Motor neuron (in vitro differentiated cells): ENCODE measurements at regions not wholly inside any gene's neighbourhood (a gene's known extent, or its start where the extent isn't known, plus 50 kb on each side); places are given as distances from the start of the nearest gene placed in this dataset.

ENCODE experiments used
- ATAC-seq, 8 experiments: fragments of 200-7000 bp; cut with Tn5 transposase; replicated peaks in 6 of 8; 2 replicates each; pipeline ENCODE4 v1.8.0; 2021; ENCODE audit warnings: mild to moderate bottlenecking in 8 of 8, moderate library complexity in 8 of 8
- H3K27ac ChIP-seq, 2 donors: fragments of 250-450 bp; sonication (Bioruptor Pico); 2 replicates each; pipeline ENCODE4 v1.9.0; 2021; ENCODE audit warnings: antibody characterized with exemption in 2 of 2, mild to moderate bottlenecking in 2 of 2, moderate library complexity in 1 of 2
- H3K4me1 ChIP-seq, 2 donors: fragments of 250-450 bp; sonication (Bioruptor Pico); replicated peaks in 1 of 2; 2 replicates each; pipeline ENCODE4 v1.6.1; 2021; ENCODE audit warnings: antibody characterized with exemption in 2 of 2, mild to moderate bottlenecking in 2 of 2, moderate library complexity in 1 of 2
- H3K4me3 ChIP-seq, 5 donors: fragments of 250-450 bp; sonication (Bioruptor Pico); 2 replicates each; pipeline ENCODE4 v1.9.0; 2021; ENCODE audit warnings: antibody characterized with exemption in 5 of 5, mild to moderate bottlenecking in 5 of 5, moderate library complexity in 4 of 5
- WGBS, 10 experiments: fragments of 450-650 bp; shearing (Covaris generic); methylation state at CpG; one replicate each; pipeline ENCODE4 v1.0.0; 2022; 5-methylcytosine and 5-hydroxymethylcytosine counted together
- in situ Hi-C, 9 experiments: fragments of 400-800 bp; cut with MboI; loops; one replicate each; pipeline ENCODE4 v1.15.0; 2021; ENCODE audit warnings: low sequenced_read_pairs in 9 of 9, low pct_unique_long_range_greater_than_20kb in 2 of 9; ENCODE audit not compliant: unreplicated experiment in 9 of 9

DNA sequence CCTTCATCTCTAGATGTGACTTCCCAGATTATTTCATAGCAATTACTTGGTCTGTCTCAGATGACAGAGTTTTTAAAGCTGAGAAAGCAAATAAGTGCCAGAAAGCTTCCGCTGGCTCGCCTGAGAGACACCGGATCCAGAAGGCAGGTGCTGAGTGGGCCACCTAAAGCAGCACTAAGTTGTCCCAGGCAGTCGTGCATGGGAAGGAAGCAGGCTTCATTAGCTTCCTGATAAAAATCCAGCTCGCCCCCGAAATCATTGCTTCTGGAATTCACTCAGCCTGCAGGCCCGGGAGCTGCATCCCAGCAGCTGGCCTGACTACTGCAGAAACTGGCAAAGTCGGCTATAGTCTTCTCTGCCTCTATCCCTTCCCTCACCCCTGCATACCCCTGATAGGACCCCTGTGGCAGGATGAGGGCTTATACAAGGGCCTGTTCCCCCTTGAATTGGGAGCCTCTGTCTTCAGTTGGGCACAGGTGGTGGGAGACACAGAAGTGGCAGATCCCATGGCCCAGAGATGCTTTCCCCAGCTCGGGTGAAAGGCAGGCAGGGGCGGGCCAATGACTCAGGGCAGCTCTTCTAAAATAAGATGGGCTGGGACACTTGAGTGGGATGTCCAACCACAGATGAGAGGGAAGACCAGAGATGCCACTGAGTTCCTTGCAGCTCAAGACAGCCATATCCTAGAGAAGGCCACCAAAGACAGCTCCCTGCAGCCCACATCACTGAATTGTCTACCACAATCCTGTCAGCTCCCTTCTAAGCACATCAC, 262.4 kb upstream of the PKDCC start:
- in situ Hi-C loops = loop anchor here in 8 of 9 experiments (25.0 kb wide), 2 partner anchors 373 to 1873 kb away; no protein-coding TSS in a partner anchor
- H3K4me3 ChIP-seq = no peak overlapping the region
- no peak for ATAC-seq
- H3K27ac ChIP-seq = no peak overlapping the region
- 39 to 93% (median 74%) methylated on average over 4 to 7 of the region's 10 CpGs; no CpG with 5 or more reads in 6 of the 10 experiments for WGBS, 10 experiments
- H3K4me1 ChIP-seq = no peaks in the 10 kb centered on the region

- 0 to 46% (median 28%) methylated on average over 1 of the region's 1 CpG; no CpG with 5 or more reads in 4 of the 10 experiments for WGBS, 10 experiments
- Histone ChIP-seq H3K4me3 (no peak overlapping the region), H3K27ac (no peak overlapping the region), H3K4me1 (no peaks in the 10 kb centered on the region)
- ATAC-seq = peak in 1 of 8 experiments; percentile 43
- in situ Hi-C loops = loop anchor here in 8 of 9 experiments (25.0 kb wide), 2 partner anchors 379 to 1879 kb away; no protein-coding TSS in a partner anchor
Observed at GRCh38 chr2:41791523-41791922, 256.3 kb upstream of the PKDCC start.

GRCh38 chr2:41803361-41803760, 244.5 kb upstream of the PKDCC start:
- ATAC-seq = no peak
- in situ Hi-C loops = no loop called here
- 0 to 71% (median 25%) methylated on average over 1 of the region's 1 CpG; no CpG with 5 or more reads in 2 of the 10 experiments for WGBS, 10 experiments
- H3K27ac ChIP-seq = no peak overlapping the region
- no peaks in the 10 kb centered on the region for H3K4me1 ChIP-seq
- H3K4me3 ChIP-seq = no peak overlapping the region

GRCh38 chr2:41806286-41806685, 241.5 kb upstream of the PKDCC start:
- H3K4me3 ChIP-seq = no peak overlapping the region
- WGBS, 10 experiments = 0 to 100% (median 89%) methylated on average over 1 to 2 of the region's 2 CpGs; no CpG with 5 or more reads in 1 of the 10 experiments
- no peaks in the 10 kb centered on the region for H3K4me1 ChIP-seq
- in situ Hi-C loops = no loop called here
- ATAC-seq = no peak
- no peak overlapping the region for H3K27ac ChIP-seq

DNA sequence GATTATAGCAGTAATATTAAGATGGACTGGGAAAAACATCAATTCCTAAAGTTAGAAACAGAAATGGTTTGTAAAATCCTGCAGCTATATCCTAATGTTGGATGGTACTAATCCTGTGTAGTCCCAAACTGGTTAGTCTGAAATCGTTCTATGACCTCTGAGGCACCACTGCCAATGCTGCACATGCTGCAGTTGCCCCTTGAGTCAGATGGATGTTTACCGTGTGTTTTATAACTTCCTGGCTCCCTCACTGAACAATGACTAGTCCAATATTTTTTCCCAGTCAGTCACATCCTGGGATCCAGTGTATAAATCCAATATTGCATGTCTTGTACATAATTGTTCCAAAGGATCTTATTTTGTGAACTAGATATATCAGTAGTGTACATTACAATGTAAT, 226.7 kb upstream of the PKDCC start:
- H3K4me3 ChIP-seq = no peak overlapping the region
- 0 to 100% (median 70%) methylated on average over 1 to 2 of the region's 2 CpGs; no CpG with 5 or more reads in 1 of the 10 experiments for WGBS, 10 experiments

DNA sequence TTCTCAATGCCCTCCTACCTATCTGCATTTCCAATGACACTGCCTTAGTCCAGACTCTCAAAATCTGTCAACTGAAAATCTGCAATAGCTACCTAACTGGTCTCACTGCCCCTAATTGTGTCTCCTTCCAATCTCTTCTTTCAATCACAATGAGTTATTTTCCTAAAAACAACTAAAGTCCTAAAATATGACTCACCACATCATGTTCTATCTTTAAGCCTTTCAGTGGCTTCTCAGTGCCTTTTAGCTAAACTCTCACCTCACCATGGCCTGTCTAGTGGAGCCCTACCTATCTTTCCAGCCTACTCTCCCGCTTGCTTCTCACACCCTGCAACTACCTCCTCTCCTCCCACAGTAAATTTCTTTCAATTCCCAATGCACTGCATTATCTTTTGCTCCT, 220.9 kb upstream of the PKDCC start:
- 0 to 100% (median 88%) methylated on average over 1 of the region's 1 CpG; no CpG with 5 or more reads in 3 of the 10 experiments for WGBS, 10 experiments
- Histone ChIP-seq H3K4me1 (peaks cover 0 to 9% of the 10 kb centered on the region in 2 donors), H3K4me3 (no peak overlapping the region), H3K27ac (no peak overlapping the region)
- in situ Hi-C loops = no loop called here
- no peak for ATAC-seq

More for the DNA sequence above, 226.7 kb upstream of the PKDCC start:
- no peaks in the 10 kb centered on the region for H3K4me1 ChIP-seq
- H3K27ac ChIP-seq = no peak overlapping the region
- in situ Hi-C loops = no loop called here
- no peak for ATAC-seq

- in situ Hi-C loops = no loop called here
- no peak overlapping the region for H3K27ac ChIP-seq
- no peak overlapping the region for H3K4me3 ChIP-seq
- peaks cover 0 to 9% of the 10 kb centered on the region in 2 donors for H3K4me1 ChIP-seq
- peak in 1 of 8 experiments; percentile 24 for ATAC-seq
- 0 to 73% (median 42%) methylated on average over 3 to 6 of the region's 6 CpGs; no CpG with 5 or more reads in 1 of the 10 experiments for WGBS, 10 experiments
Observed at GRCh38 chr2:41827354-41827971, 220.4 kb upstream of the PKDCC start.

GRCh38 chr2:41828052-41828643, 219.7 kb upstream of the PKDCC start:
- no peak overlapping the region for H3K4me3 ChIP-seq
- H3K4me1 ChIP-seq = peaks cover 0 to 9% of the 10 kb centered on the region in 2 donors
- WGBS, 10 experiments = 0 to 50% (median 19%) methylated on average over 1 of the region's 1 CpG; no CpG with 5 or more reads in 4 of the 10 experiments
- no peak overlapping the region for H3K27ac ChIP-seq
- no peak for ATAC-seq
- in situ Hi-C loops = no loop called here

- Histone ChIP-seq H3K27ac (no peak overlapping the region), H3K4me3 (no peak overlapping the region), H3K4me1 (peaks cover 0 to 9% of the 10 kb centered on the region in 2 donors)
- no peak for ATAC-seq
- WGBS, 10 experiments = 67 to 86% (median 67%) methylated on average over 1 of the region's 1 CpG; no CpG with 5 or more reads in 7 of the 10 experiments
- in situ Hi-C loops = no loop called here
Observed at GRCh38 chr2:41829052-41829451, 218.8 kb upstream of the PKDCC start.

GRCh38 chr2:41830600-41830999, 217.2 kb upstream of the PKDCC start:
- ATAC-seq = no peak
- in situ Hi-C loops = no loop called here
- Histone ChIP-seq H3K4me3 (no peak overlapping the region), H3K4me1 (peaks cover 0 to 15% of the 10 kb centered on the region in 2 donors), H3K27ac (no peak overlapping the region)
- WGBS, 10 experiments = 0 to 60% (median 13%) methylated on average over 1 of the region's 1 CpG; no CpG with 5 or more reads in 2 of the 10 experiments

GRCh38 chr2:41832218-41832617, 215.6 kb upstream of the PKDCC start:
- Histone ChIP-seq H3K27ac (no peak overlapping the region), H3K4me3 (no peak overlapping the region), H3K4me1 (peaks cover 0 to 18% of the 10 kb centered on the region in 2 donors)
- 0 to 100% (median 69%) methylated on average over 1 to 5 of the region's 5 CpGs; no CpG with 5 or more reads in 2 of the 10 experiments for WGBS, 10 experiments
- no peak for ATAC-seq
- in situ Hi-C loops = no loop called here

GRCh38 chr2:41835401-41835800, 212.4 kb upstream of the PKDCC start:
- H3K27ac ChIP-seq = no peak overlapping the region
- in situ Hi-C loops = no loop called here

DNA sequence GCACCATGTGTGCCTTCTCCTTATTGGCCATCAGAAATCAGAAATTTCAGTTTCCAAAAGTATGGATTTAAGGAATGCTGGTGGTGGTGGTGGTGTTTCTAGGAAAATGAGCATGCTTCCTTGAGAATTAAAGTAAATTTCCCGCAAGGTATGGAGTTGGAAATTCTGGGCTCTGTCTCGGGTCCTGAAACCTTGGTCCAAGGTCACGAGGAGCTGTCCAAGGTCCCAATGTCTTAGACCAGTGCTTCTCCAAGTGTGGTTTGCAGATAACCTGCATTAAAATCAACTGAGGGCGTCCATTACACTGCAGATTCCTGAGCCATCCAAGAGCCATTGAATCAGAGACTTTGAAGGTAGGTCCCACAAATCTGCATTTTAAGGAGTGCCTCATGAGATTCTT, 210.9 kb upstream of the PKDCC start:
- WGBS, 10 experiments = 0 to 67% (median 9%) methylated on average over 1 to 4 of the region's 4 CpGs; no CpG with 5 or more reads in 2 of the 10 experiments
- peaks cover 5 to 14% of the 10 kb centered on the region in 2 donors for H3K4me1 ChIP-seq
- H3K4me3 ChIP-seq = no peak overlapping the region
- peak in 1 of 8 experiments; percentile 1 for ATAC-seq
- no peak overlapping the region for H3K27ac ChIP-seq
- in situ Hi-C loops = no loop called here

More at GRCh38 chr2:41835401-41835800, 212.4 kb upstream of the PKDCC start:
- ATAC-seq = peak in 5 of 8 experiments; percentile 38 to 93 (median 86)
- WGBS, 10 experiments = 0 to 70% (median 44%) methylated on average over 1 of the region's 1 CpG; no CpG with 5 or more reads in 4 of the 10 experiments
- H3K4me1 ChIP-seq = peaks cover 0 to 10% of the 10 kb centered on the region in 2 donors
- H3K4me3 ChIP-seq = no peak overlapping the region
